BJ (cell line): ENCODE measurements at regions not wholly inside any gene's neighbourhood (a gene's known extent, or its start where the extent isn't known, plus 50 kb on each side); places are given as distances from the start of the nearest gene placed in this dataset.

ENCODE experiments used
- CTCF ChIA-PET: fragments of 350-600 bp; formaldehyde crosslinking; extraction: SDS; loops from one replicate; lab custom pipeline; 2021; ENCODE audit warnings: antibody characterized with exemption, inconsistent platforms; lab: Yijun Ruan, JAX
- POLR2A ChIA-PET: fragments of 300-600 bp; sonication (Branson Sonifier 250); formaldehyde crosslinking; extraction: SDS; loops from one replicate; lab custom pipeline; 2021; ENCODE audit warnings: antibody characterized with exemption; lab: Charles Lee
- DNase-seq: peaks from one replicate; pipeline ENCODE4 v3.0.0-alpha.2; 2011; ENCODE audit warnings: low read depth
- H3K27me3 ChIP-seq: 2 replicates; pipeline ENCODE4 v1.6.0; 2011; ENCODE audit warnings: low read length; ENCODE audit not compliant: control insufficient read depth, insufficient read depth
- H3K36me3 ChIP-seq: 2 replicates; pipeline ENCODE4 v1.5.1; 2011; ENCODE audit warnings: low read length; ENCODE audit not compliant: control insufficient read depth, insufficient read depth
- H3K4me3 ChIP-seq: 2 replicates; pipeline ENCODE4 v1.5.1; 2011; ENCODE audit warnings: low read depth, mild to moderate bottlenecking, control low read depth, low read length
- CTCF ChIP-seq: IDR thresholded peaks from 2 replicates; pipeline ENCODE4 v1.5.1; 2011; ENCODE audit warnings: low read depth, mild to moderate bottlenecking, control low read depth, inconsistent platforms, low read length, moderate library complexity; ENCODE audit not compliant: insufficient read depth

GRCh38 chr6:170208651-170209353 lies 82.1 kb downstream of the DLL1 start:
- H3K27me3 ChIP-seq: no peaks in the 10 kb centered on the region
- no peak for TF ChIP-seq CTCF
- H3K36me3 ChIP-seq: no peaks in the 10 kb centered on the region
- CTCF ChIA-PET: interaction anchor here (1.6 kb wide), 1 partner anchor 378 kb away, joined by 3 read pairs; no protein-coding TSS in a partner anchor
- DNase-seq: no peak
- POLR2A ChIA-PET: no interaction called here
- no peak overlapping the region for H3K4me3 ChIP-seq

DNA sequence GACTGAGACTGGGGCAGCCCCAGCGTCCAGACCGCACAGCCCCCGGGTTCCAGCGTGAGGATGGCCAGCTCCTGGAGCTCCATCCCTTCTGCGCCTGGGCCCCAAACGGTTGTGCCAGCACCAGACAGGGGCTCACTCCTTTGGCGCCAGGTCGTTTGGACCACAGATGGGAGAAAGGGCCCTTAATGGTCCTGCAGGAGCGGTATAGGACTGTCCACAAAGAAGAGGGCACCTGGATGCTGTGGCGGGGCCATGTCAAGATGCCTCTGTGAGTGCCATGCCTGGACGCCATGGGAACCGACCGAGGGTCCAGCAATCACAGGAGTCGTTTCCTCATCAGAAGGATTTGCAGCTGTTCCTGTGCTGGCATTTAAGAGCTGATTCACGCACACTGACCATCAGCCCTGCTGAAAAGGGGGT lies 82.7 kb downstream of the DLL1 start:
- CTCF ChIA-PET: no interaction called here
- Histone ChIP-seq H3K4me3 (no peak overlapping the region), H3K27me3 (no peaks in the 10 kb centered on the region), H3K36me3 (no peaks in the 10 kb centered on the region)
- POLR2A ChIA-PET: no interaction called here
- no peak for TF ChIP-seq CTCF
- DNase-seq: no peak

GRCh38 chr6:170207586-170208181 lies 83.2 kb downstream of the DLL1 start:
- TF ChIP-seq CTCF: no peak
- H3K27me3 ChIP-seq: no peaks in the 10 kb centered on the region
- no peak for DNase-seq
- ChIA-PET CTCF (no interaction called here), POLR2A (no interaction called here)
- H3K4me3 ChIP-seq: no peak overlapping the region
- no peaks in the 10 kb centered on the region for H3K36me3 ChIP-seq

DNA sequence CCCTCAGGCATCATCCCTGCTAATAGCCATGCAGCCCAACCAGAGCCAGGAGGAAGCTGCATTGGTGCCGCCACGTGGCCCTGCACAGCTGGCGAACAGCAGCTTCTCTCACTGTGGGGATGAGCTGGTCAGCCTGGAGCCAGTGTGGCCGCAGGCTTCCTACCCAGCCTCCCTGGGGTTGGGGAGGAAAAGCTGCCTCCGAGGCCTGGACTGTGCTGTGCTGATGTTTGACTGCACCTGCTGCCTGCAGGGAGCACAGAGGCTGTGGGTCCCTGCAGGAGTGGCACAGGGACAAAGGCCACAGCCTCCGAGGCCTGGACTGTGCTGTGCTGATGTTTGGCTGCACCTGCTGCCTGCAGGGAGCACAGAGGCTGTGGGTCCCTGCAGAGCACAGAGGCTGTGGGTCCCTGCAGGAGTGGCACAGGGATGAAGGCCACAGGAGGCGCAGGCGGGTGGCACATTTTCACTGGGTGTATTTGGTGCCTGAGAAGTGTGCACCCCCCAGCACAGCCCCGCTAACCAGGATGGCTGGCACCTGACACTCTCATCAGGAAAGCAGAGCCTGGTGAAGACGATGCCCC lies 83.9 kb downstream of the DLL1 start:
- DNase-seq: no peak
- no peak for TF ChIP-seq CTCF
- Histone ChIP-seq H3K36me3 (no peaks in the 10 kb centered on the region), H3K4me3 (no peak overlapping the region), H3K27me3 (no peaks in the 10 kb centered on the region)
- POLR2A ChIA-PET: no interaction called here
- CTCF ChIA-PET: no interaction called here

DNA sequence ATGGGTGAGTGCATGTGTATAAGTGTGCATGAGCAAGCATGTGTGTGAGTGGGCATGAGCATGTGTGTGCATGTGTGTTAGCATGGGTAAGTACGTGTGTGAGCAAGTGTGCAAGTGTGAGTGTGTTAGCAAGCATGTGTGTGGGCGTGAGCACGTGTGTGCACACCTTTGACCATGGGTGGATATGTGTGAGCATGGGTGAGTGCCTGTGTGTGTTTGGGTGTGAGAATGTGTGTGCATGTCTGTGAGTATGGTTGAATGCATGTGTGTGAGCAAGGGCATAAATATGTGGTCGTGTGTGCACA lies 84.6 kb downstream of the DLL1 start:
- CTCF ChIA-PET: no interaction called here
- Histone ChIP-seq H3K27me3 (no peaks in the 10 kb centered on the region), H3K36me3 (no peaks in the 10 kb centered on the region), H3K4me3 (no peak overlapping the region)
- TF ChIP-seq CTCF: no peak
- no peak for DNase-seq
- POLR2A ChIA-PET: no interaction called here
